Ecto neural progenitor cell (in vitro differentiated cells): ENCODE measurements at regions not wholly inside any gene's neighbourhood (a gene's known extent, or its start where the extent isn't known, plus 50 kb on each side); places are given as distances from the start of the nearest gene placed in this dataset.
"Not testable (repeated sequence)": the region's sequence is repeated elsewhere in the genome, so short reads cannot be mapped to it uniquely, and the experiment has no call there.

Experiments used
- DNase-seq: peaks from one replicate; pipeline ENCODE4 v3.0.0-alpha.2; 2018; ENCODE audit warnings: low spot score

DNA sequence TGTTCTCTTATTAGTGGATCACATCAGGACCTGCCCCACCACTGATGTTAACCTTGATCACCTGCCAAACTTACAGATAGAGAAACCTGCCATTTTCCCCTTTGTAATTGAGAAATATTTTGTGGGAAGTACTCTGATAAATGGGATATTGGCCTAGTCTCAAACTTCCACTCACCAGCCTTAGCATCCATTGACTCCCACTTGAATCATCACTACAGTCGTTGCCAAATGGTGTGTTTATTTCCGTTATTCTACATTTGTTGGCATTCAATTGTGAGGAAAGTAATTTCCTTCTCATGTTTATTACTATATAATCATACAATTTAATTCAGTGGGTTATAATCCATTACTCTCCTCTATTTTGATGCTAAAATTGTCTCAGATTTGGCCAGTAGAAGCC lies 156.4 kb upstream of the CXCL13 start:
- no peak for DNase-seq

- DNase-seq = no peak
Observed at GRCh38 chr4:77450006-77450405, 155.6 kb upstream of the CXCL13 start.

DNA sequence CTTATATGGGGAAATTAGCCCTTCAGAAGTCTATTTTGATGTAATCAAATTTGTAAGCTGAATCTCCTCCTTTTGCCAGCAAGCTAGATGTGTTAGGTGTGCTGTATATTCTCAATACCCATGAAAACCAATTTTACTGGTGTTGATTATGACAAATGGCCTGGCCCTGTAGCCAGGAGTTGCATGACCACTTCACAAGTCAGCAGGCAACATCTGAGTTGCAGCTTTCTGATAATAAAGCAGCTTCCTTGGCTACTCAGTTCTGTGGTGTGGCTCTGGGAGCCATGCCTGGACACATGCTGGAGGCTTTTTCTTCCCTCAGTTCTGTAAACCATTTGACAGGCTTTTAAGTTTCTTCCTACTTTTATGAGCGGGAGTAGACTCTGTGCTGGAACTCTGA lies 154.1 kb upstream of the CXCL13 start:
- DNase-seq = no peak

DNA sequence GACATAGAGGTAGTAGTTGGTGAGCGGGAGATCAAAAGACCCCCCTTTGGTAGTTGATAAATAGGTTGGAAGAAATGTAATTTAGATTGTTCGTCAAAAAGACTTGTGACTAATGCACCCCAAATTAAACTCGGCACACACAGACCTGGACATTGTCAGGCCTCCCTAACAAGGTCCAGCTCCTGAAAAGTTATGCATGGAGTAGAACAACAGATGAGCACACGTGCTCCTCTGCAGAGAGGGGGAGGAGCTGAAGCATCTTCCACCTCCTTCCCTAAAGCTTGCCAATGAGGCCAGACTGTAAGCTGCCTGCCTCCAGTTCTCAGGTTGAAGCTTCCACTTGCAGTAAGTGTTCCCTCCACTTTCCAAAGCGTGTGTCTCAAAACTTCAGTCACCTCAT lies 153.5 kb upstream of the CXCL13 start:
- not testable (repeated sequence) for DNase-seq

DNA sequence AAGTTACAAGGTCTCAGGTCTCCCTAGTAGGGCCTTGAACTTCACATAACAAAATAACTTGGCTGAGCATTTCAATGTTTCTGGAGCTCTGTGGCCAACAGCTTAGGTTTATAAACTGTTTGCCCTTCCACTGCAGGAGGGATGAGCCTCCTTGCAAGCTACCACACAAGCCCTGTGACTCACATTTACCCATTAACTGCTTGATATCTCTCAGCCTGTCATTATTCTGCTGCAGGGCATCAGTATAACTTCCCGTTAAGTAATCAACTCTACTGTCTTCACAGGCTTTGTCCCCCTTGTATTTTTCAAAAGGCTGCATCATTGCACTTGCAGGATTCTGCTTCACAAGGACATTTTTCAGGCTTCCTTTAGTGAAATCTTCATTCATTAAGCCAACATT lies 151.7 kb upstream of the CXCL13 start:
- DNase-seq = no peak

DNA sequence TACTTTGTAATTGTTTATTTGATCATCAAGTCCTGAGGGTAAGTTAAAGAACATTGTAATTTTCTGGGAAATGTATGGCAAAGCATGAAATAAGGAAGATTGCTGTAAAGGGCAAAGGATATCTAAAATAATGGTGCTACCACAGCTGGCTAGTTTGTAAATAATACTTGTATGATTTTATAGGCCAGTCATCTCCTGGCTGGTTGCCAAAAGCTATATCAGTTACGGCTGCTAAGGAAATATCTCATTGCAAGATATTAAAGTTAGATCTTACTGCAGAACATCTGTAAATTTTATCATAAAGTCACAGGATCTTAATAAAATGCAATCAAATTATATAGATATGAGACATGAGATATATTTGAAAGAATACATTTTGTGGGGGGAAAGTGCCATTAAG lies 150.8 kb upstream of the CXCL13 start:
- no peak for DNase-seq

DNA sequence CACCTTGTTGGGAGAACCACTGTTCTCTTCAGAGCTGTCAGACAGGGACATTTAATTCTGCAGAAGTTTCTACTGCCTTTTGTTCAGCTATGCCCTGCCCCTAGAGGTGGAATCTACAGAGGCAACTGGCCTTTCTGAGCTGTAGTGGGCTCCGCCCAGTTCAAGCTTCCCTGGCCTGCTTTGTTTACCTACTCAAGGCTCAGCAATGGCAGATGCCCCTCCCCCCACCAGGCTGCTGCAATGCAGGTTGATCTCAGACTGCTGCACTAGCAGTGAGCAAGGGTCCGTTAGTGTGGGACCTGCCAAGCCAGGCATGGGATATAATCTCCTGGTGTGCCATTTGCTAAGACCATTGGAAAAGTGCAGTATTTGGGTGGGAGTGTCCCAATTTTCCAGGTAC lies 141.5 kb upstream of the CXCL13 start:
- not testable (repeated sequence) for DNase-seq

DNA sequence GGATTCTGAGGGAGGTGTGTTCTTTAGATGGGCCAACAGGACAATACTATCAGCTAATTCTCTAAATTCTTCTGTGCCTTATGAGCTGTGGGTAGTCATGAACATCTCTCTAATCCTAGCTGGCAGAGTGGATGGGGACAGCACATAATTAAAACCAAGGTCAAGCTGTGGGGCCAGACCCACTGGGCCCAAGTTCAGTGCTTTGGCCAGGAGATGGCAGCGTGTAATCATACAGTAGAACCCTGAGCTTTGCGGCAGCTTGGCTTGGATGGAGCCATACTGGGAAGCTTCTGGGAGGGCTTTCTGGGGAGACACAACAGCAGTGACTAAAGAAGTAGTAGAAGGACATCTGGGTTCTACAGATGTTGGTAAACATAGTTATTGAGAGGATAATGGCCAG lies 140.3 kb upstream of the CXCL13 start:
- no peak for DNase-seq

- no peak for DNase-seq
Observed at GRCh38 chr4:77466430-77466829, 139.2 kb upstream of the CXCL13 start.

- no peak for DNase-seq
Observed at GRCh38 chr4:77471821-77472495, 133.7 kb upstream of the CXCL13 start.

DNA sequence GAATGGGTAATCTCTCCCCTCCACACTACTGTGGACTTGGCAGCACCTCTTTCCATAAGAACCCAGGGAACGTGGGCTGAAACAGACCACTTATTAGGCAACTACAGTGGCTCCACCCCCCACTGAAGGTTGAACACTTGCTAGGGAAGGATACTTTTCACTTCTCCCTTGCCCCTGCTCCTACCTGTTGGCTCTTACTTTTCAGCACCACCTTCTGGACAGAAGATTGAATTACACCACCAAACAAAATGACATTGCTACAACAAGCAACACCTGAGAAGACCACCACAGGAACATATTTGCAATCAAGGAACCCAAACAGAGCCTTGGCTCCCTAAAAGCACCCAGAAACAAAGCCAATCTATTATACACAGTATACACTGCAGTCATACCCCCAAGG lies 132.1 kb upstream of the CXCL13 start:
- DNase-seq = no peak

- no peak for DNase-seq
Observed at GRCh38 chr4:77481856-77482255, 123.8 kb upstream of the CXCL13 start.

DNA sequence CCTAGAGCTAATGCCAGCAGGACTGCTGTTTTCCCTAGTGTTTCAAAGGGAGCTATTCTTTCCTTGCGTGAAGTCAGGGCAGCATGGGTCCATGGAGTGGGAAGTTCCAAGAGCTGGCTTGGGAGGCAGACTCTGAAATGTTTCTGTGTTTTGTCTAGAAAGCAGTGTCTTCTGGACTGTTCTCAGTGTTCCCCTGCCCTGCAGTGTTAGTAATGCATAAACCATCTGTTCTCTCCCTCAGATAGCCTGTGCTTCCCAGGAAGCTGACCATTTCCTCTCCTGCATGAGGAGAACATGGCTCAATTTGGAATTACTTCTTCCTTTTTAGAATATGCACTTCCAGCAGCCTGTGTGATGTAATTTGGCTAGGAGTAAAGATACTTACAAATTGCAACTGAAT lies 116.7 kb upstream of the CXCL13 start:
- no peak for DNase-seq

DNA sequence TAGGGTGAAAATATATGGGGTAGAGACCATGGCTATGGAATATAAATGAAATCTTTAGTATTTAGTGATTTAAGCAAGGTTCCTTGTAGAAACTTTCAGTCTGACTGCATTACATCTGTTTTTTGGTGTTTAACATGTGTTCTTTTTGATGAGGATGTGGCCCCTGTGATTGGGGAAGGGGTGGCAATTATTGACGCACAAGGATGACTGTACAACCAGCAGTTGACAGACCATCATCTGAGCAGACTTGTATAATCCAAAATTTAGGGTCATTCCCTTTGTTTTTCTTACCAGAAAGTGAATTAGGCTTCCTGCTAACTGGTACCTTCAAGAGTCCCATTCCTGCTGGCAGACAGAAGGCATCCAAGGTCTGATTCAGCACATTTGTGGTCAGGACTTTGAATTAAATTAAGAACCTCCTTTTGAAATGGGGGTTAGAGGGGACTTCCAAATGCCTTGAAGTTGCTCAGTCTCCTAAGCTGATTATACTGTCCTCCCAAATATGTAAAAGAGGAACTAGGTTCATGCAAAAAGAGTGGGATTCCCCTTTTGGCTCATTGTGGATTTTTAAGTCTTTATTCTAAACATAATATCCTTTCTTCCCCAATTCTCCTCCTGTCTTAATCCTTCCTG lies 112.4 kb upstream of the CXCL13 start:
- DNase-seq = no peak

- no peak for DNase-seq
Observed at GRCh38 chr4:77493829-77494551, 111.6 kb upstream of the CXCL13 start.

DNA sequence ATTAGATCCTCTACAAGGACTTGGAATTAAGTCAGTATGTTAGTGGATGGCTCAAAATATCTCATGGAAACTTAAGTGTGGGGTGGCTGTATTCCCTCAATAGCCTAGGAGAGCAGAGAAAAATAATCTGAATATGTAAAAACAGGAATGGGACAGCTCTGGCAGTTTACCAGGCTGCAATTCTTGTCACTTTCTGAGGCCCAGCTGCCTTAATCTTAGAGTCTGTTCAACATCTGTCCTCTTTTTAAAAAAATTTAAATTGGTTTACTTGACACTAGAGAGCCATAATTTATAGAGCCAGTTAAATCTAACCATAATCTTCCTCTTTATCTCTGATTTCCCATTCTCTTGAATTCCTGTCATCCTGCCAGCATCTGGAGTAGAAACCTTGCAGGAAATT lies 109.2 kb upstream of the CXCL13 start:
- no peak for DNase-seq

- DNase-seq = no peak
Observed at GRCh38 chr4:77500801-77501200, 104.8 kb upstream of the CXCL13 start.

DNA sequence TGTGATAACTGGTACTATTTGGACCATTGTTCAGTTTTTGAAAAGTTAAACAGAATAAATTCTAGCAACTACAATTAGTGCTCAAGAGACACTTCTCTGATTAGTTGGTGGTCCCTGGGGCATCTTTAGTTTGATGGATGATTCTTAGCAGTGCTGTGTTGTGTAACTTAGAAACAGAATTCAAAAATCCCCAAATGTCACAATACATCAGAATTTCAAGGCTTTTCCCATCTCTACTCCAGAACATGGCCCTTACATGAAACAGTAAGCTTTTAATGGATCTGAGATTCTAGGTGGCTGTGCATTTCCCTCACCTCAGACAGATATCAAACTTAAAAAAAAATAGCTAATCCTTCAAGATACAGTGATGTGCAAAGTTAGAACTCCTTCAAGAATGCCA lies 104.4 kb upstream of the CXCL13 start:
- DNase-seq = no peak

GRCh38 chr4:77501851-77502250 lies 103.8 kb upstream of the CXCL13 start:
- DNase-seq = no peak

DNA sequence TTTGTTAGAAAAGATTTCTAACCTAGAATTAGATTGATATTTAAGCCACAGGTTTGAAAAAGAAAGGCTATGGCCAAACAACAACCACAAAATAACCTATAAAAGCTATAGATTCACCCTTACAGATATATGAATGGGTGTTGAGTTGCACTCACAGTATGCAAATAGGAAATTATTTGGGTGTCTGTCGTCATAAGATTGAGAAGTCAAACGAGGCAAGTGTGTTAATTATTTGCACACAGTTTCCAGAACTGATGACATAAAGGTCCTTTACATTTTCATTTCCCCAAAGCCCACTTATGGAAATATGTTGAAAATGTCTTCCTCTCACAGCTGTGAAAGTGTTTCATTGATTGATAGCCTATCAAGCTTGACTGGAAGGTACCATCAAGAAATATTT lies 101.2 kb upstream of the CXCL13 start:
- DNase-seq = no peak

DNA sequence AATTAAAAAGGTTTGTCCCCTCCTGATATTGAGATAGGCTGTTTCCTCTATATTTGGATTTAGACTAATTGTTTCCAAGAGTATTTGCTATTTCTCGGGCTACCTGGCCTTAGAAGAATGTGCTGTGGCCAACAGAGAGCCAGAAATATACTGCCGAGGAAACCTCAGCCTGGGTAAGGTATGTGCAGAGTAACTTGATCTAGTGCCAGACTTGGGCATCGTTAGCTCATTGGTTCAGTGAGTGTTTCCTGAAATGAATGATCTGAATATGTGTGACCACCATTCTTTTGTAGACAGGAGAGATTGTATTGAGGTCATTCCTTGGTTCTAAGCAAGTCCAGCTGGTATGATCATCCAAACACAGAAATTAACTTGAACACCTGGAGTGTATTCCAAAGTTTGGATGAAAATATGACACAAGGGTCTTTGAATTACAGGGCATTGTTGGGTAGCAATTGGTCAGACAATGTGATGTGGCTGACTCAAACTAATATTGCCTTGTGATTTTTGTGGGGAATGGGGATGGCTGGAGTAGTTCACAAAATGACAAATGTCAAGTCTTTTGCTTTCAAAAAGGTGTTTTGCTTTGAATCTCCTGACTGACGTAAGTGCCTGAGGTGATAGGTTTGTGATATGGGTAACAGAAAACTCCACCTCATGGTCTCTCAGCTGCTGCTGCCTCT lies 100.2 kb upstream of the CXCL13 start:
- no peak for DNase-seq

GRCh38 chr4:77505958-77506319 lies 99.7 kb upstream of the CXCL13 start:
- no peak for DNase-seq

GRCh38 chr4:77510367-77510766 lies 95.3 kb upstream of the CXCL13 start:
- DNase-seq = no peak
